NB4 (cell line): ENCODE measurements at regions not wholly inside any gene's neighbourhood (a gene's known extent, or its start where the extent isn't known, plus 50 kb on each side); places are given as distances from the start of the nearest gene placed in this dataset.

ENCODE experiments used
- DNase-seq: peaks from one replicate; pipeline ENCODE4 v3.0.0; 2010; ENCODE audit warnings: low read depth
- H3K4me3 ChIP-seq: one replicate; pipeline ENCODE4 v1.5.1; 2011; ENCODE audit warnings: mild to moderate bottlenecking, low read depth, low read length, moderate library complexity
- MAX ChIP-seq: IDR thresholded peaks from 2 replicates; pipeline ENCODE4 v1.6.1; 2011; ENCODE audit warnings: low read depth, low read length
- MYC ChIP-seq: IDR thresholded peaks from 2 replicates; pipeline ENCODE4 v1.6.1; 2011; ENCODE audit warnings: low read depth, low read length
- POLR2A ChIP-seq: IDR thresholded peaks from 2 replicates; pipeline ENCODE4 v1.6.1; 2011; ENCODE audit warnings: mild to moderate bottlenecking; ENCODE audit not compliant: insufficient read length; ENCODE audit errors: extremely low read depth
- TF ChIP-seq, protein P1 (sequence below): IDR thresholded peaks from one replicate; pipeline ENCODE4 v1.5.1; 2012; ENCODE audit warnings: low read depth, low read length

- TF ChIP-seq POLR2A, result no peak
- TF ChIP-seq MAX, result no peak
- no peak for TF ChIP-seq MYC
- TF ChIP-seq, protein P1, sequence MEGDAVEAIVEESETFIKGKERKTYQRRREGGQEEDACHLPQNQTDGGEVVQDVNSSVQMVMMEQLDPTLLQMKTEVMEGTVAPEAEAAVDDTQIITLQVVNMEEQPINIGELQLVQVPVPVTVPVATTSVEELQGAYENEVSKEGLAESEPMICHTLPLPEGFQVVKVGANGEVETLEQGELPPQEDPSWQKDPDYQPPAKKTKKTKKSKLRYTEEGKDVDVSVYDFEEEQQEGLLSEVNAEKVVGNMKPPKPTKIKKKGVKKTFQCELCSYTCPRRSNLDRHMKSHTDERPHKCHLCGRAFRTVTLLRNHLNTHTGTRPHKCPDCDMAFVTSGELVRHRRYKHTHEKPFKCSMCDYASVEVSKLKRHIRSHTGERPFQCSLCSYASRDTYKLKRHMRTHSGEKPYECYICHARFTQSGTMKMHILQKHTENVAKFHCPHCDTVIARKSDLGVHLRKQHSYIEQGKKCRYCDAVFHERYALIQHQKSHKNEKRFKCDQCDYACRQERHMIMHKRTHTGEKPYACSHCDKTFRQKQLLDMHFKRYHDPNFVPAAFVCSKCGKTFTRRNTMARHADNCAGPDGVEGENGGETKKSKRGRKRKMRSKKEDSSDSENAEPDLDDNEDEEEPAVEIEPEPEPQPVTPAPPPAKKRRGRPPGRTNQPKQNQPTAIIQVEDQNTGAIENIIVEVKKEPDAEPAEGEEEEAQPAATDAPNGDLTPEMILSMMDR, result no peak
- no peak for DNase-seq
- no peak overlapping the region for H3K4me3 ChIP-seq
Observed at GRCh38 chr4:1458581-1458980, 52.3 kb upstream of the NKX1-1 start.
